OCI-LY3 (cell line): ENCODE measurements at regions not wholly inside any gene's neighbourhood (a gene's known extent, or its start where the extent isn't known, plus 50 kb on each side); places are given as distances from the start of the nearest gene placed in this dataset.

Experiments
- H2AFZ ChIP-seq: fragments of 200-600, 300-600 bp; shearing (Covaris generic); 2 replicates; pipeline ENCODE4 v1.6.0; 2014; ENCODE audit warnings: antibody characterized with exemption, low read depth, low read length
- H3K27ac ChIP-seq: fragments of 200-600, 300-600 bp; sonication (generic); 2 replicates; pipeline ENCODE4 v1.5.1; 2014; ENCODE audit warnings: mild to moderate bottlenecking, low read length, moderate library complexity, mixed read lengths
- H3K27me3 ChIP-seq: fragments of 200-600, 300-600 bp; sonication (generic); 2 replicates; pipeline ENCODE4 v1.6.1; 2014; ENCODE audit warnings: low read depth, low read length, mixed read lengths
- H3K36me3 ChIP-seq: fragments of 200-600, 300-600 bp; sonication (generic); replicated peaks from 2 replicates; pipeline ENCODE3; 2014; ENCODE audit warnings: low read depth, low read length, mixed read lengths
- H3K4me1 ChIP-seq: fragments of 300-600, 200-600 bp; sonication (generic); 2 replicates; pipeline ENCODE4 v1.6.1; 2014; ENCODE audit warnings: low read length, mixed read lengths
- H3K4me2 ChIP-seq: fragments of 200-600, 300-600 bp; sonication (generic); 2 replicates; pipeline ENCODE4 v1.6.1; 2014; ENCODE audit warnings: low read length, mixed read lengths
- H3K4me3 ChIP-seq: fragments of 300-600, 200-600 bp; sonication (generic); 2 replicates; pipeline ENCODE4 v1.5.1; 2014; ENCODE audit warnings: antibody characterized with exemption, mild to moderate bottlenecking, low read length, moderate library complexity
- H3K79me2 ChIP-seq: fragments of 300-600, 200-600 bp; shearing (Covaris generic); 2 replicates; pipeline ENCODE4 v1.6.1; 2014; ENCODE audit warnings: mild to moderate bottlenecking, low read length, mixed read lengths
- H3K9ac ChIP-seq: fragments of 300-600, 200-600 bp; shearing (Covaris generic); 2 replicates; pipeline ENCODE4 v1.6.0; 2014; ENCODE audit warnings: mild to moderate bottlenecking, low read length, moderate library complexity
- H3K9me3 ChIP-seq: fragments of 200-600, 300-600 bp; shearing (Covaris generic); 2 replicates; pipeline ENCODE4 v1.6.1; 2014; ENCODE audit warnings: low read length, mixed read lengths; ENCODE audit not compliant: insufficient read depth
- H4K20me1 ChIP-seq: fragments of 200-600, 300-600 bp; sonication (generic); 2 replicates; pipeline ENCODE4 v1.6.1; 2016; ENCODE audit warnings: low read length, mixed read lengths; ENCODE audit not compliant: insufficient read depth
- EZH2phosphoT487 ChIP-seq: fragments of 200-600 bp; shearing (Covaris generic); IDR thresholded peaks from 2 replicates; pipeline ENCODE4 v1.6.1; 2018; ENCODE audit warnings: antibody characterized with exemption, mixed run types, low read depth
- TF ChIP-seq, protein P1 (sequence below): fragments of 200-600, 300-600 bp; sonication (generic); IDR thresholded peaks from 2 replicates; pipeline ENCODE4 v1.5.1; 2014; ENCODE audit warnings: antibody characterized with exemption, low read length, low read depth

DNA sequence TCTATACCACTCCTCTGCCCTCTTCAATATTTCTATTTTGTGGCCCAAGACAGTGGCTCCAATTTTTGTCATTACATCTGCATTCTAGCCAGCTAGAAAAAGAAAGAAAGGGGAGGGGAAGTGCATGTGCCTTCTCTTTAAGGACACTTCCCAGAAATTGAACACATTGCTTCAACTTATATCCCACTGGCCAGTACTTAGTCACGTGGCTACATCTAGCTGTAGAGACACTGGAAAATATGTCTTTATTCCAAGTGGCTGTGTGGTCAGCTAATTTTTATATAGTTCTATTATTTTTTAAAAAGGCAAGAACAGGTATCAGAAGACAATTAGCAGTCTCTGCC, 200.4 kb downstream of the SNX19 start:
- Histone ChIP-seq H3K4me1 (no peaks in the 10 kb centered on the region), H3K27ac (no peak overlapping the region)

DNA sequence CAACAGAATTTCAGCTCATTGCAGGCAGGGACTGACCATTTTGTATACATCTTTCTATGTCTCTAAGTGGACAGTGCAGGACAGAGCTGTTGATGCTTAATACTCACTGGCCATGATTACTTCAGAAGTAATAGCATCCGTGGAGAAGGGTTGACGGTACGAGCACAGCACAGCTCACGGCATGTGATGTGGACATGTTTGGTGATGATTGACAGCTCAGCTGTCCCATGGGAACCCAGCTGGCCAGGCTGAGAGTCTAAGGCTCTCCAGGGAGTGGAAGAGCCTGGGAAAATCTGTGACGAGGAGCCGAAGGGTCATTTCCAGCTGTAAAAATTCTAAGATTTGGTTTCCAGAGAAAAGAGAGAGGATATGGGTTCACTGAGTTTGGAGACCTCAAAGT, 198.2 kb downstream of the SNX19 start:
- no peak overlapping the region for H3K9ac ChIP-seq

More for the DNA sequence above, 200.4 kb downstream of the SNX19 start:
- no peak overlapping the region for H3K9ac ChIP-seq
- H3K9me3 ChIP-seq = no peaks in the 10 kb centered on the region
- H4K20me1 ChIP-seq = no peaks in the 10 kb centered on the region
- H3K4me2 ChIP-seq = no peak overlapping the region
- H3K79me2 ChIP-seq = no peaks in the 10 kb centered on the region
- no peak for TF ChIP-seq EZH2phosphoT487
- TF ChIP-seq, protein P1, sequence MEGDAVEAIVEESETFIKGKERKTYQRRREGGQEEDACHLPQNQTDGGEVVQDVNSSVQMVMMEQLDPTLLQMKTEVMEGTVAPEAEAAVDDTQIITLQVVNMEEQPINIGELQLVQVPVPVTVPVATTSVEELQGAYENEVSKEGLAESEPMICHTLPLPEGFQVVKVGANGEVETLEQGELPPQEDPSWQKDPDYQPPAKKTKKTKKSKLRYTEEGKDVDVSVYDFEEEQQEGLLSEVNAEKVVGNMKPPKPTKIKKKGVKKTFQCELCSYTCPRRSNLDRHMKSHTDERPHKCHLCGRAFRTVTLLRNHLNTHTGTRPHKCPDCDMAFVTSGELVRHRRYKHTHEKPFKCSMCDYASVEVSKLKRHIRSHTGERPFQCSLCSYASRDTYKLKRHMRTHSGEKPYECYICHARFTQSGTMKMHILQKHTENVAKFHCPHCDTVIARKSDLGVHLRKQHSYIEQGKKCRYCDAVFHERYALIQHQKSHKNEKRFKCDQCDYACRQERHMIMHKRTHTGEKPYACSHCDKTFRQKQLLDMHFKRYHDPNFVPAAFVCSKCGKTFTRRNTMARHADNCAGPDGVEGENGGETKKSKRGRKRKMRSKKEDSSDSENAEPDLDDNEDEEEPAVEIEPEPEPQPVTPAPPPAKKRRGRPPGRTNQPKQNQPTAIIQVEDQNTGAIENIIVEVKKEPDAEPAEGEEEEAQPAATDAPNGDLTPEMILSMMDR = no peak
- H3K36me3 ChIP-seq = no peaks in the 10 kb centered on the region
- no peak overlapping the region for H2AFZ ChIP-seq
- no peak overlapping the region for H3K4me3 ChIP-seq
- H3K27me3 ChIP-seq = peaks cover 27% of the 10 kb centered on the region

DNA sequence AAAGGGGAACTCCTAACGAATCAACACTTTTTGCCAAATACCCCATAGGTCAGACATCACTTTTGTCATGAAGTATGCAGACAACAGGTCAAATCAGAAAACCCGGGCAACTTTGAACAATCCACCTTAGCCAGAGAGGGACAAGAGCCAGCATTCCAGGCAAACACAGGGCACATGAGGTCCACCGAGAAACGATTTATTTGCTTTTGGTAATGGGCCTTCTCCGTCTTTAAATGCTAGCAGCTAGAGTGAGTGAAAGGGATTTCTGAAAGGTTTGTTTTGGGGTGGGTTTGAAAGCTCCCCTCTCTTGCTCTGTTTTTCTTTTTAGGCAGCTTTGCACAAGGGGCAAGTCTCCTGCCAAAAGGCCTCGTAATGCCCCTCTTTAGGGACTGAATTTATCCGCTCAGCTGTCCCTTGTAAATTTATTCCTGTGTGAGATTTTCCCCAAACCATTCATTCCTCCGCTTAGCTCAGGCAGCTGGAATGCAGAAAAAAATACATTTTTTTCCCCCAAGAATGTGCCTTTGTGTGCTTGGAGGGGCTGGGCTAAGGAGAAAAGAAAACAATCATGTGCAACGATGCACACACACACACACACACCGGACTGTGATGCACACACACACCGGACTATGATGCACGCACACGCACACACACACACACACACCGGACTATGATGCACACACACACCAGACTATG, 196.9 kb downstream of the SNX19 start:
- Histone ChIP-seq H3K27ac (no peak overlapping the region), H3K79me2 (no peaks in the 10 kb centered on the region), H3K36me3 (no peaks in the 10 kb centered on the region), H3K4me3 (no peak overlapping the region), H3K9ac (no peak overlapping the region), H3K4me1 (no peaks in the 10 kb centered on the region), H3K27me3 (peaks cover 19% of the 10 kb centered on the region), H3K4me2 (no peak overlapping the region), H4K20me1 (no peaks in the 10 kb centered on the region), H3K9me3 (no peaks in the 10 kb centered on the region), H2AFZ (no peak overlapping the region)
- TF ChIP-seq EZH2phosphoT487 = no peak
- TF ChIP-seq, protein P1 = no peak

More for the DNA sequence above, 198.2 kb downstream of the SNX19 start:
- no peak overlapping the region for H3K4me2 ChIP-seq
- no peaks in the 10 kb centered on the region for H3K79me2 ChIP-seq
- H4K20me1 ChIP-seq = no peaks in the 10 kb centered on the region
- peaks cover 22% of the 10 kb centered on the region for H3K27me3 ChIP-seq
- no peak overlapping the region for H3K27ac ChIP-seq
- no peaks in the 10 kb centered on the region for H3K36me3 ChIP-seq
- TF ChIP-seq, protein P1 = no peak
- no peak for TF ChIP-seq EZH2phosphoT487
- no peak overlapping the region for H2AFZ ChIP-seq
- no peaks in the 10 kb centered on the region for H3K4me1 ChIP-seq
- H3K4me3 ChIP-seq = no peak overlapping the region
- H3K9me3 ChIP-seq = no peaks in the 10 kb centered on the region

DNA sequence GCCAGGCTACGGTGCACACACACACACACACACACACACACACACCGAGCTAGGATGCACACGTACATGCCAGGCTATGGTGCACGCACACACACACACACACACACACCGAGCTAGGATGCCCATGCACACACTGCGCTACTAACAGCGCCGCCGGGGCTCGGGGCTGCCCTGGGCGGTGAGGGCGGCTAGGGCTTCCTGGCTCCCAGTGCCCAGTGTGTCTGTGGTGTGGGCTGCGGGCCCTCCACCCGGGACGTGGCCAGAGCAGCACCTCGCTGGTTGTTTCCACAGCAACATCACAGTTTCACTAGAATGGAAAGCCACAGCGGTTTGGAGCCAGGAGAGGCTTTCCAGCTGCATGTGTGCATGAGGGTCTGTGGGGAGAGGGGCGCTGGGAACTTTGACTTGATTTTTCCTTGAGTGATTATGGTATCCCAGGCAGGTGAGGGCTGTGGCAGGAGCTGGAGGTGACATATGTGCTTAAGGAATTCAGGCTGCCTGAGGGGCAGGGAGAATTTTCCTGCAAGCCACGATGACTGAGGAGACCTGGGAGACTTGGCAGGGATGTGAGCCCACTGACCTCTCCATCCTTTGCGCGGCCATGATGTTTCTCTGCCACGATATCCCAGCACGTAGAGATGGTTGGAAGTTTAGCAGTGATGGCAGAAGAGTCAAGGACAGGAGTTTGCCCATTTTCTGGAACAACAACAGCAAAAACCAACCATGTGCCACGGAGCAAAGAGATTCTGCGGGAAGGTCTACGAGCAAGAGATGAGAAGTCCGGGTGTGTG, 195.9 kb downstream of the SNX19 start:
- Histone ChIP-seq H3K4me2 (no peak overlapping the region), H2AFZ (no peak overlapping the region), H3K27me3 (peaks cover 12% of the 10 kb centered on the region), H3K36me3 (no peaks in the 10 kb centered on the region), H3K4me1 (no peaks in the 10 kb centered on the region), H3K9ac (no peak overlapping the region), H3K27ac (no peak overlapping the region), H3K79me2 (no peaks in the 10 kb centered on the region), H3K9me3 (no peaks in the 10 kb centered on the region), H4K20me1 (no peaks in the 10 kb centered on the region), H3K4me3 (no peak overlapping the region)
- TF ChIP-seq, protein P1 = no peak
- no peak for TF ChIP-seq EZH2phosphoT487
